ENCODE measurements at regions not wholly inside any gene's neighbourhood (a gene's known extent, or its start where the extent isn't known, plus 50 kb on each side); places are given as distances from the start of the nearest gene placed in this dataset.

GRCh38 chr3:36155515-36155914 is 224.8 kb upstream of the STAC start:
- TF ChIP-seq EZH2 (IDR thresholded peaks at IDR 0.05) (no peak), POLR2AphosphoS5 (IDR thresholded peaks at IDR 0.05; ENCODE audit: borderline replicate concordance, low read depth, low read length) (no peak)
